Ramos (cell line): ENCODE measurements at regions not wholly inside any gene's neighbourhood (a gene's known extent, or its start where the extent isn't known, plus 50 kb on each side); places are given as distances from the start of the nearest gene placed in this dataset.

Experiments used
- in situ Hi-C: fragments of 300-500 bp; cut with MboI; formaldehyde crosslinking; loops from one replicate; pipeline ENCODE4 v1.14.3; 2022; ENCODE audit warnings: low sequenced_read_pairs; ENCODE audit not compliant: unreplicated experiment

- in situ Hi-C loops: no loop called here
These were observed 93.9 kb upstream of the TSPAN2 start for GRCh38 chr1:115183158-115183557.

GRCh38 chr1:115182012-115182715 lies 92.9 kb upstream of the TSPAN2 start:
- in situ Hi-C loops: no loop called here

GRCh38 chr1:115181231-115181630 lies 91.9 kb upstream of the TSPAN2 start:
- in situ Hi-C loops: no loop called here

- in situ Hi-C loops: no loop called here
These were observed 90.2 kb upstream of the TSPAN2 start for GRCh38 chr1:115179397-115180079.

GRCh38 chr1:115176189-115176588 lies 86.9 kb upstream of the TSPAN2 start:
- in situ Hi-C loops: no loop called here

- in situ Hi-C loops: no loop called here
These were observed 86.3 kb upstream of the TSPAN2 start for GRCh38 chr1:115175596-115175995.

- in situ Hi-C loops: no loop called here
These were observed 83.8 kb upstream of the TSPAN2 start for GRCh38 chr1:115173151-115173550.

- in situ Hi-C loops: no loop called here
These were observed 83.0 kb upstream of the TSPAN2 start for GRCh38 chr1:115172270-115172669.

- in situ Hi-C loops: no loop called here
These were observed 81.7 kb upstream of the TSPAN2 start for GRCh38 chr1:115170961-115171392.

GRCh38 chr1:115170377-115170776 lies 81.1 kb upstream of the TSPAN2 start:
- in situ Hi-C loops: no loop called here

GRCh38 chr1:115168026-115168425 lies 78.7 kb upstream of the TSPAN2 start:
- in situ Hi-C loops: no loop called here

GRCh38 chr1:115166531-115167091 lies 77.3 kb upstream of the TSPAN2 start:
- in situ Hi-C loops: no loop called here

GRCh38 chr1:115165776-115166175 lies 76.5 kb upstream of the TSPAN2 start:
- in situ Hi-C loops: no loop called here

- in situ Hi-C loops: no loop called here
These were observed 75.8 kb upstream of the TSPAN2 start for GRCh38 chr1:115164940-115165705.

GRCh38 chr1:115164484-115164883 lies 75.2 kb upstream of the TSPAN2 start:
- in situ Hi-C loops: no loop called here

GRCh38 chr1:115160728-115161127 lies 71.4 kb upstream of the TSPAN2 start:
- in situ Hi-C loops: no loop called here

- in situ Hi-C loops: no loop called here
These were observed 70.7 kb upstream of the TSPAN2 start for GRCh38 chr1:115159958-115160357.

GRCh38 chr1:115158181-115158580 lies 68.9 kb upstream of the TSPAN2 start:
- in situ Hi-C loops: no loop called here

GRCh38 chr1:115156826-115157468 lies 67.6 kb upstream of the TSPAN2 start:
- in situ Hi-C loops: no loop called here

- in situ Hi-C loops: no loop called here
These were observed 64.8 kb upstream of the TSPAN2 start for GRCh38 chr1:115153966-115154557.
